Cardiac muscle cell (in vitro differentiated cells and primary cell): ENCODE measurements at regions not wholly inside any gene's neighbourhood (a gene's known extent, or its start where the extent isn't known, plus 50 kb on each side); places are given as distances from the start of the nearest gene placed in this dataset.

ENCODE experiments used
- DNase-seq, 2 donors: peaks; one replicate each; pipeline versions ENCODE4 v3.0.0 to v3.0.0-alpha.2; 2010 to 2017; ENCODE audit warnings: low read depth in 1 of 2, low spot score in 1 of 2
- H3K27ac ChIP-seq: fragments of 200-600 bp; sonication (generic); 2 replicates; pipeline ENCODE4 v1.5.1; 2016
- H3K27me3 ChIP-seq: fragments of 200-600 bp; sonication (generic); 2 replicates; pipeline ENCODE4 v1.6.0; 2016; ENCODE audit warnings: control low read depth
- H3K36me3 ChIP-seq: fragments of 200-600 bp; sonication (generic); 2 replicates; pipeline ENCODE4 v1.5.1; 2016; ENCODE audit warnings: control low read depth
- H3K4me1 ChIP-seq: fragments of 200-600 bp; sonication (generic); 2 replicates; pipeline ENCODE4 v1.8.1; 2017; ENCODE audit warnings: low read depth, mild to moderate bottlenecking, mixed run types
- H3K4me3 ChIP-seq: fragments of 200-600 bp; sonication (generic); 2 replicates; pipeline ENCODE4 v1.5.1; 2016; ENCODE audit warnings: mild to moderate bottlenecking
- H3K9me3 ChIP-seq: fragments of 200-600 bp; sonication (generic); 2 replicates; pipeline ENCODE4 v1.5.1; 2017; ENCODE audit warnings: low read depth, mild to moderate bottlenecking, control low read depth
- CTCF ChIP-seq: IDR thresholded peaks from 2 replicates; pipeline ENCODE4 v1.5.1; 2012; ENCODE audit warnings: low read depth, mild to moderate bottlenecking, low read length

- Histone ChIP-seq H3K9me3 (no peaks in the 10 kb centered on the region), H3K36me3 (no peaks in the 10 kb centered on the region), H3K4me1 (peaks cover 18% of the 10 kb centered on the region), H3K27ac (peak overlapping the region; percentile 53), H3K4me3 (peak overlapping the region; percentile 57), H3K27me3 (peaks cover 13% of the 10 kb centered on the region)
- peak; percentile 58 to 78 for DNase-seq
- no peak for TF ChIP-seq CTCF
Observed at GRCh38 chr10:50991456-50992355, 82.6 kb upstream of the PRKG1 start.

DNA sequence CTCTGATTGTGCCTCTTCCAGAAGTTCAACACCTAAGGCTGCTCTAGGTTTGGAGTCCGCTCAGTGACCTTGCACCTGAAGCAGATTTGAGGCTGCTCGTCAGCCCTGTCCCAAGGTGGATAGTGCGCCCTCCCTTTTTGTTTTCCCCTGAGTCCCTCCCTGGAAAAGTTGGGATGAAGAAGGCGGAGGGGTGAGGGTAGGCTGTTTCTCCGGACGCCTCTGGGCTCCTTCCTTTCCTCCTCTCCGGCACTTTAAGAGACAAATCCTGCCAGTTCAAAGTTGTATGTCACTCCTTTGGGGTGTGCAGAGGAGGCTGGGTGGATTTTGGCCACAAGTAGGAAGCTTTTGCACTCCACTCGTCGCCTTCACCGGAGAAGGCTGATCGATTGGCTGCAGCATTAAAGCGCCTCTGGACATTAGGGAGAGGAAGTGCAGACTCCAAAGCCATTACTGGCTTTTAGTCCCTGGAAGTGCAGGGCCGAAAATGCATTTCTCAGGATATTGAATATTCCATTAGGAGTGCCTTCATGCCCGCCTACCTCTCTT, 81.9 kb upstream of the PRKG1 start:
- H3K27ac ChIP-seq: no peak overlapping the region
- H3K9me3 ChIP-seq: no peaks in the 10 kb centered on the region
- peak overlapping the region; percentile 57 for H3K4me3 ChIP-seq
- peak in 1 of 2 donors; percentile 56 for DNase-seq
- H3K36me3 ChIP-seq: no peaks in the 10 kb centered on the region
- H3K27me3 ChIP-seq: peaks cover 13% of the 10 kb centered on the region
- peaks cover 22% of the 10 kb centered on the region for H3K4me1 ChIP-seq
- TF ChIP-seq CTCF: no peak

DNA sequence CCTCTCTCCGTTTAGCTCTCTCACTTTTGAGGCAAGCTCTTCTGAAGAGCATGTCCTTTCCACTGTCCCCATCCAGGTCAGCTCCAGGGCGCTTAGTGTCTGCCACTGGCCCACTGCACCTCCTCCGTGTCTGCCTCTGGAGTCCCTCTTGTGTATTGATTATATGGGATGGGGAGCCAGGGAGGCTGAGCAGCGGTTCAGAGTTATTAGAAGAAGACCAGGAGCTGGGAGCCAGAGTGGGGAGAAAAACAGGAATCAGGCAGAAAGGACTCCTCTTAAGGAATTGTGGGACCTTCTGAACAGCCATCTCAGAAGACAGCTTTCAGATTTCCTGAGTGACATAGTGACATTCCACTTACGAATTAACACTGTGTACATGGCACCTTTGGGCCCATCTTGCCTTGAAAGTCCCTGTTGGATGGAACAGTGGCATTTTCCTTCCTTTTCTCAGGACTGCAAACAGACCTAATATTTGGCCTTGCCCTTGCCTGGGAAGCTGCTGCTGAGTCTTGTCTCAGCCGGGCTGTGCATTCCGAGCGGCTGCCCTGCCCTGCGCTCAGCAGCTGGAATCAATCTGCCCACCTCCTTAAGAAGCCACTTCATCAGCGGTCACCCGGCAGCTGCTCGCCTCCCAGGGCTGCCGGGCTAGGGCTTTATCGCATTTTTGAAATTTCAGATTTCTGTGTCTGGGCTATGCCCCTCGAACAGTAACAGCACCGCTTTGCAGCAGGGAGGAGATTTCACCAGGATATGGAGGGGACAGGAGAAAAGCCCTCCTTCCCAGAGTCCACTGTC, 81.1 kb upstream of the PRKG1 start:
- H3K4me3 ChIP-seq: peak overlapping the region; percentile 57
- no peak for TF ChIP-seq CTCF
- H3K4me1 ChIP-seq: peaks cover 27% of the 10 kb centered on the region
- peak overlapping the region; percentile 13 for H3K27ac ChIP-seq
- H3K27me3 ChIP-seq: peaks cover 13% of the 10 kb centered on the region
- no peaks in the 10 kb centered on the region for H3K9me3 ChIP-seq
- peak; percentile 65 to 90 for DNase-seq
- no peaks in the 10 kb centered on the region for H3K36me3 ChIP-seq

- H3K27me3 ChIP-seq: peaks cover 13% of the 10 kb centered on the region
- peak in 1 of 2 donors; percentile 88 for DNase-seq
Observed at GRCh38 chr10:50993771-50994251, 80.5 kb upstream of the PRKG1 start.

More at GRCh38 chr10:50993771-50994251, 80.5 kb upstream of the PRKG1 start:
- no peak overlapping the region for H3K4me3 ChIP-seq
- peaks cover 27% of the 10 kb centered on the region for H3K4me1 ChIP-seq
- H3K9me3 ChIP-seq: no peaks in the 10 kb centered on the region
- H3K27ac ChIP-seq: peak overlapping the region; percentile 13
- H3K36me3 ChIP-seq: no peaks in the 10 kb centered on the region
- TF ChIP-seq CTCF: no peak
